ENCODE measurements at regions not wholly inside any gene's neighbourhood (a gene's known extent, or its start where the extent isn't known, plus 50 kb on each side); places are given as distances from the start of the nearest gene placed in this dataset.
"Not testable (repeated sequence)": the region's sequence is repeated elsewhere in the genome, so short reads cannot be mapped to it uniquely, and the experiment has no call there.

DNA sequence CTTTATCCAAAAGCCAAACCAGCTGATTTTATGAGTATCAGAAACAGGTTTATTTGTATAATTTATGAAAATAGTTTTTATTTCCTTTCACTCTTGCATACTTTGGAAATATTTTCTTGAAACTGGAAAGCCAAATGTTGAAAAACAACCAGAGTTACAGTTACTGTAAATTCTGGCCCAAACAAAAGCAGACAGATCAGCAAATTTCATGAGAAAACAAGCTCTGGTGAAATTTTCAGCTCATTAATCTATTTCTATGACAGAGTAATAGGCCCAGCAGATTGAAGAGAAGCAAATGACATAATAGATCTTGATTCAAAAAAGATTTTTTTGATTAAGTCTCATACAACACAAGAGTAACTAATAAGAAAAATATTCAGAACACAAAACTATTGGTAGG is 182.7 kb downstream of the ENC1 start:
- no peak for DNase-seq

GRCh38 chr5:74454263-74455030 is 186.1 kb downstream of the ENC1 start:
- DNase-seq, result no peak

- no peak for DNase-seq
These were observed 187.7 kb downstream of the ENC1 start for GRCh38 chr5:74452856-74453255.

GRCh38 chr5:74450095-74450494 is 190.4 kb downstream of the ENC1 start:
- DNase-seq, result no peak

GRCh38 chr5:74446725-74447241 is 193.7 kb downstream of the ENC1 start:
- no peak for DNase-seq

DNA sequence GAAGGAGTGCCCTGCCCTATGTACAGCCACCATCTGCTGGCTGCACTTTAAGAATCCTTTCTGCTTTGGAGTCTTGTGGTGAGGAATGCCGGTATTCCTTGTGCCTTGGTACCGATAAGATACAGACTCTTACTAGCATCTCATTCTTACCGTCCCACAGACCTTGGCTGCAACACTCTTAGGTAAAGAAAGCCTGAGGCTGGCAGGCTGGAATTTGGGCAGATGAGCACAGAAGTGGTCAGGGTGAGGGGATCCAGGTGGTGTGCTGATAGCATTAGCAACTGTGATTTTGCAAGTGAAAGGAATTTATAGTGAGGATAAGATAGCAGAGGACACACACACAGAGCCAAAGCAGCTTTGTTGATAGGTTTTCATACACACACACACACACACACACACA is 198.1 kb downstream of the ENC1 start:
- DNase-seq, result no peak

GRCh38 chr5:74441616-74442015 is 198.9 kb downstream of the ENC1 start:
- no peak for DNase-seq

- no peak for DNase-seq
These were observed 200.2 kb downstream of the ENC1 start for GRCh38 chr5:74440341-74440740.

- DNase-seq, result not testable (repeated sequence)
These were observed 202.7 kb downstream of the ENC1 start for GRCh38 chr5:74437870-74438269.

DNA sequence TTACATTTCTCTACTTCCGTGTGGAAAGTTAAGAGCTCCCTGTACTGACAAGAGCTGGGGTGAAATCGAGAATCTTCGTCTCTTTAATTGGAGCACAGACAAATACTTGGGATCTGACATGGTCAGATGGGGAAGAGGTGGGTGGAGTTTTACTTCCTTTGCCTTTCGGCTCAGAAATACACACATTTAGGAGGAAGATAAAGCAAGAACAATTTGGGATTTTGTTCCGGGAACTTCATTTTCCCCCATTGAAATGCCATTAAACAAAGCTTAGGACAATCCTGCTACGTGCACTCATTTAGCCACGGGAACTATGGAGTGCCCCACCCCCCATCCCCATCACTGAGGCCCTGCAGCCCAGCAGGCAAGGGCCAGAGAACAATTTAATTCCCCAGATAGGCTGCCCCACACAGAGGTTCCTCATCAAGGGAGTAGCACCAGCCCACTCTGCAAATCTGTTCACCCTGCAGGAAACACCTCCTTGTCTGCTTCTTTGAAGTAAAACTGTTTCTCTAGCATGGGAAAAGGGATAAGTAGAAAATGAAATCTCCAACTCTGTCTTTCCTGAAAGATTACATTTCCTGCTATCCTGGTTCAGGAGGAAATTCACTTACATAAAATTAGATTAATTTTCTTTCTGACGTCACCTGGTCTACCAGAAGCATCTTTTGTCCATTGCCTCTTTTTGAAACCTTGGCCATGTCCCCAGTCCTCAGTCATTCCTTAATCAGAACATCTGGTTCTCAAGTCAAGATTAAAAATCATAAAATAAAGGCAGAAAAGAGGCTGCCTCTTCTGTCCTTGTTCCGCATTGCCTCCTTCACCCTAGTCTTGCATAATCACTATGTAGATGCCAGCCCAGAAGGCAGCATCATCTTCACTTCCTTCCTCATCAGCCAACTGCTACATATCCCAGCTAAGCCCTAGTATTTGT is 206.4 kb downstream of the ENC1 start:
- no peak for DNase-seq

DNA sequence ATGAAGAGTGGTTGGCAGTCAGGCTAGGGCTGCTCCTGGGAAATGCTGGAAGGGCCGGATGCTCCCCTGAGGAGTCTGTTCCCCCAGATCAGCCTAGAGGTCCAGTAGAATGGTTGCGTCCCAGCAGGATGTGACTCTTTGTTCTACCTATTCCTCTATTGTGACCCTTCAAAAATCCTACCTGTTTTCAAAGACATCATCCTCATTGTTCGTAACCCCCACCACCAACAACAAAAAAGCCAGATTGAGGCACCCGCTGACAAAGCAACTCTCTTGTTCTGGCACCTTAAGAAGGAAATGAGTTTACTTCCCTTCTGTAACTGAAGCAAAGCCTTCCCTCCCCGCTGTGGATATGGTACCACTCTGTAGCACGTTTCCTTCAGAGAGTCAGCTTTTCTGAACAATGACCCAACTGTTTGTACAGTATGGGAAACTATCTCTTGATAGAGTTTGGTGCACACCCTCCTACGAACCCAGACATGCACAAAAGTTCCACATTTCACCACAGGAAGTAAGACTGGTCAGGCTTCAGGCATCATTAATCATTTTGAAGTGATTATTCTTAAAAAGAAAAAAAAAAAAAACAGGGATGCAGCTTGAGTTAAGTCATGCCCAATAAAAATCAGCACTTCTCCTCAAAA is 207.2 kb downstream of the ENC1 start:
- no peak for DNase-seq

DNA sequence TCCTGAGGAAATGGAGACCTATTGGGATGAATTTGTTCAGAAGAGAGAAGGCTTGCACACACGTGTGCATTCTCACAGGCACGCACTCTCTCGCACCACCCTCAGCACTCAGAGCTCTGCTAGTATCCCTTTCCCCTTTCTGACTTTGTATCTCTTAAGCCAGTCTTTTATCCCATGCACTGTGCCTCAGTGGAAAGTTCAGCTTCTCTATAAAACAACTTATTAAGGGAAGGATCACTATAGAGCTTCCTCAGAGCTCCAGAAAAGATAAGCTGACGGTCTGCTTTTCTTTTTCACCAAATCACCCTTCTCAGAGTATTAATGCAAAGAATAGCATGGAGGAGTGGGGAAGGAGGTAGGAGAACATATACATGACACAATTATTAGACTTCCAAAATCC is 207.8 kb downstream of the ENC1 start:
- no peak for DNase-seq

GRCh38 chr5:74432216-74432615 is 208.3 kb downstream of the ENC1 start:
- no peak for DNase-seq

DNA sequence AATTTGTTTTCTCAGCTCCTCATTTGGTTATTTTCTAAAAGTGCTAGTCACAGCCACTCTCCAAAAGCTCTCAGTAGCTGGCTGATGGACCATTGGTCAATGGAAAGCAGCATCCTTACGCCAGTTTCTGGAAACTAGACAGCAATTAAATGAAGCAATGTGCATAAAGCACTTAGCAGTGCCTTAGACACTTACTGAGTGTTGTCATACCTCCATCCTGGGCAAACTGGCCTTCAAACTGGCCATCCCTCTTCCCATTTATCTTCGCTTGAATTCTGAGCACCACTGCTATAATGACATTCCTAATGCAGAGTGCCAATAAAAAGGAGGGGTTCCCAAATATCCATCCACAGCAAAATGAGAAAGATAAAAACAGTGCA is 209.2 kb downstream of the ENC1 start:
- no peak for DNase-seq

DNA sequence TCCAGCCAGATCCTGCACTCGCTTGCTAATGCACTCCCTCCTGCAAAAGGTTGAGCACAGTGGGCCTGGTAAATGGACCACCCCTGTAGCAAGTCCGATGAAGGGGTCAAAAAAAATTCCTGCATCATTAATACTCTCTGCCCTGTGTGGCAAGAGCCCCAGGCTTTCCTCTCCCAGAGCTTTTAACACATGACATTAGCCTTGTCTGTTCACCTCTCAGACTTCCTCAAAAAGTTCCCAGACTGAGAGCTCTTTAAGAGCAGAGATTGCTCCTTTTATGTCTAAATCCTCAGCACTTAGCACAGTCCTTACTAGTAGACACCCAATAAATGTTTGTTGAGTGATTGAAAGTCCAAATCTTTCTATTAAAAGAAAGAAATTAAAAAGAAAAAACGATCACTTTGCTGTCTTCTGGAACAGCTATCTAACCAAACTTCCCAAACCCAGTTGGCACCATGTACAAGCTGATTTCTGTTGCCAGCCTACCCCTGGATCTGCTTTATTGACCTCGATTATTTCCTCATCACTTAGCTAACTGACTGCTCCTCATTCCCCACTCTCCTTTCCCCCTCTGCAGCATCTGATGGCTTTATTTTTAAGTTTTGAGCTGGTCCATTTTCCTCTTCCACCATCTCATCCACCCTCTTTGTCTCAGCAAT is 209.8 kb downstream of the ENC1 start:
- DNase-seq, result no peak

GRCh38 chr5:74429495-74429894 is 211.0 kb downstream of the ENC1 start:
- no peak for DNase-seq

DNA sequence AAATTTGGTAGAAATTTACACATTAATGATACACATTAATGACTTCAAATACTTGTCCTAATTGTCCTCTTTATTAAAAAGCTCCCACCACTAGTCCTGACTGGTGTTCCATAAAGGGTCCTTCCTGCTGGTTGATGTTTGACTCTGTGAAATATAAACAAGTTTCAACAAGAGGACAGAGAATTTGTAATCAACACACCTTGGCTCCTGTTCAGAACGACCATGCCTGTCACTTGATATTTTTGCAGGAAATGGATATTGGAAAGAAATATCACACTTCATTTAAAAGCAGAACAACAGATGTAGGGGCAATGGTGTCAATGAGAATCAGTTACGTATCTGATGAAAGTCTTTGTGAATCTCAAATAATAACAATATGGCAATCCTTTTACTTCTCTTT is 211.7 kb downstream of the ENC1 start:
- no peak for DNase-seq

DNA sequence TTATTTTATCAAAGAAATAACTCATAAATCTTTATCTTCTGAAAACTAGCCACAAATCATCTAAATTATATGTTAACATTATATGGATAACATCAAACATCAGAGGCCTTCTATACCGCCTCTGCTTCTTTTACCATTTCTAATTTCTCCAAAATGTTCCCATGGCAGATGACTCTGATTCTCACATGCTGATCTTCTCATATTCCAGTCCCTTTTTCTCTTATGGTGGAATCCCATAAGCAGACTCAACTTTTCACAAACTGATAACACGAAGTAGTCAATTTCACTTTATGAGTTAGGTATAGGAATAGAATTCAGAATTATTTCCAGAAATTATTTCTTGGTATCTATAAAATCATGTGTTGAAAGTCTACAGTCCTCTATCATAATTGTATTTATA is 212.3 kb downstream of the ENC1 start:
- no peak for DNase-seq

GRCh38 chr5:74426506-74426905 is 214.0 kb downstream of the ENC1 start:
- DNase-seq, result no peak

- DNase-seq, result no peak
These were observed 216.2 kb downstream of the ENC1 start for GRCh38 chr5:74424162-74424868.

DNA sequence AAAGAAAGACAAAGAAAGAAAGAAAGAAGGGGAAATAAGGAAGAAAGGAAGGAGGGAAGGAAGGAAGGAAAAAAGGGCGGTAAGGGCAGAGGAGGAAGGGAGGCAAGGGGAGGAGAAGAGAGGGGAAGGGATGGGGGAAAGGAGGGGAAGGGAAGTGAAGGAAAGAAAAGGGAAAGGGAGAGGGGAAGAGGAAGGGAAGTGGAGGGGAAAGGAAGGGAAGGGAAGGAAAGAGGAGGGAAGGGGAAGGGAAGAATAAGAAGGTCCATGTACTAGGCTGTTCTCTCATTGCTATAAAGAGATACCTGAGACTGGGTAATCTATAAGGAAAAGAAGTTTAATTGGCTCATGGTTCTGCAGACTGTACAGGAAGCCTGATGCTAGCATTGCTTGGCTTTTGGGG is 217.1 kb downstream of the ENC1 start:
- no peak for DNase-seq

GRCh38 chr5:74422671-74423070 is 217.9 kb downstream of the ENC1 start:
- no peak for DNase-seq
